ENCODE measurements at regions not wholly inside any gene's neighbourhood (a gene's known extent, or its start where the extent isn't known, plus 50 kb on each side); places are given as distances from the start of the nearest gene placed in this dataset.
A peak's percentile ranks its signal among the peaks of the same experiment; 100 is the strongest.

DNA sequence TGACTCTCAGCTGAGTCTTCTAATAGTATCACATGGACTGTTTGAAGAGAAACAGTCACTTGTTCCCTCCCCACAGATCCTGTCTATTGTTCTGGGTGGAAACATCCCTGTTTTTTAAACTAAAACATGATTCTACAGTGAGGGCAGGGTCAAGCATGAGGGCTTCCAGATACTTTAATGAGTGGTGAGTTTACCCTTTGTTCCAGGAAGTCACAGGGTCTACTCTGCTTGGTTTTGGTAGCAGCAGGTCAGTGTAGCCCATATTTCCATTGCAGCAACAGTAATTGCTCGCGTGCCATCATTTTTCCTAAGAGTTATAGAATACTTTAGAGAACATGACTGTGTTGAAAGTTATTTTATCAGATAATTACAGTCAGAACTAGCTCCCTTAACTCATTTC lies 87.4 kb downstream of the ZNF732 start:
- Mint-ChIP-seq H3K4me3 (no peak overlapping the region), H3K27ac (no peak overlapping the region), H3K36me3 (peaks cover 17% of the 10 kb centered on the region), H3K9me3 (peaks cover 18% of the 10 kb centered on the region), H3K27me3 (no peaks in the 10 kb centered on the region), H3K4me1 (no peaks in the 10 kb centered on the region)
- DNase-seq = no peak
- POLR2A ChIA-PET = no interaction called here
- no peak for ATAC-seq (ENCODE audit: low read depth)

DNA sequence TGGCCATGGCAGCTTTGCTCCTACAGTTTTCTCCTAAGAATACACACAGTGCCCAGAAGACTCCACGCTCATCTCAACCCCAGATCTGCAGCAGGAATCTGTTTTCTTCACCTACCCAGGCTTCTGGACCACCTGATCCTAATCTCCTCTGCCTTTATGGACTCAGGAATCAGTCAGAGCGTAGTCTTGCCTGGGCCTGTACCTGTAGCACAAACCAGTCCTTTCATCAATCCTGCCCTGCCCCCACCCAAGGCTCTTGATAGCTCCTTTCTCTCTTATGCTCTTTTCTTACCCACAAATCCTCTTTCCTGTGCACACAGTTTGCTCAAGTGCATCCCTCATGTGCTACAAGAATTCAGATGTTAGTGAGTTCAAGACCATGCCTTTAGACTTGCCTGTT lies 89.7 kb downstream of the ZNF718 start:
- H3K27ac Mint-ChIP-seq = no peak overlapping the region
- ATAC-seq (ENCODE audit: low read depth) = no peak
- DNase-seq = no peak
- H3K9me3 Mint-ChIP-seq = peaks cover 24% of the 10 kb centered on the region
- peak overlapping the region; percentile 48 for H3K4me3 Mint-ChIP-seq
- H3K36me3 Mint-ChIP-seq = peaks cover 19% of the 10 kb centered on the region
- peaks cover 13% of the 10 kb centered on the region for H3K4me1 Mint-ChIP-seq
- no peaks in the 10 kb centered on the region for H3K27me3 Mint-ChIP-seq
- POLR2A ChIA-PET = no interaction called here

Data from activated naive CD8-positive, alpha-beta T cell treated with anti-CD3 and anti-CD28 coated beads, Interleukin-2, amount 10 ng/mL, durations not matched to agents 7 days and 5 days (primary cell).